NCI-H82 (cell line): ENCODE measurements at regions not wholly inside any gene's neighbourhood (a gene's known extent, or its start where the extent isn't known, plus 50 kb on each side); places are given as distances from the start of the nearest gene placed in this dataset.

Source experiments
- DNase-seq: peaks from one replicate; lab custom pipeline; 2025; lab: John Stamatoyannopoulos, UW

GRCh38 chr11:19661827-19662226 is 50.8 kb upstream of the NAV2 start:
- no peak for DNase-seq

GRCh38 chr11:19660076-19660475 is 52.6 kb upstream of the NAV2 start:
- DNase-seq, result no peak

- no peak for DNase-seq
Measured at GRCh38 chr11:19659529-19659928, 53.1 kb upstream of the NAV2 start.

- DNase-seq, result peak; percentile 57
Measured at GRCh38 chr11:19658344-19658743, 54.3 kb upstream of the NAV2 start.

GRCh38 chr11:19656140-19656541 is 56.5 kb upstream of the NAV2 start:
- DNase-seq, result no peak

- DNase-seq, result peak; percentile 1
Measured at GRCh38 chr11:19652623-19653375, 59.8 kb upstream of the NAV2 start.

- peak; percentile 77 for DNase-seq
Measured at GRCh38 chr11:19651653-19652052, 61.0 kb upstream of the NAV2 start.

GRCh38 chr11:19651028-19651427 is 61.6 kb upstream of the NAV2 start:
- DNase-seq, result peak; percentile 25

GRCh38 chr11:19650467-19650866 is 62.2 kb upstream of the NAV2 start:
- DNase-seq, result no peak

- DNase-seq, result no peak
Measured at GRCh38 chr11:19649751-19650150, 62.9 kb upstream of the NAV2 start.

GRCh38 chr11:19648321-19648720 is 64.3 kb upstream of the NAV2 start:
- DNase-seq, result no peak

- DNase-seq, result no peak
Measured at GRCh38 chr11:19647816-19648215, 64.8 kb upstream of the NAV2 start.

GRCh38 chr11:19646921-19647320 is 65.7 kb upstream of the NAV2 start:
- no peak for DNase-seq

- no peak for DNase-seq
Measured at GRCh38 chr11:19646308-19646707, 66.3 kb upstream of the NAV2 start.

GRCh38 chr11:19644316-19644715 is 68.3 kb upstream of the NAV2 start:
- DNase-seq, result no peak

GRCh38 chr11:19642185-19643158 is 70.2 kb upstream of the NAV2 start:
- DNase-seq, result peak; percentile 12

- no peak for DNase-seq
Measured at GRCh38 chr11:19639603-19640105, 73.0 kb upstream of the NAV2 start.

- DNase-seq, result no peak
Measured at GRCh38 chr11:19635332-19635731, 77.3 kb upstream of the NAV2 start.

GRCh38 chr11:19633276-19633675 is 79.4 kb upstream of the NAV2 start:
- DNase-seq, result no peak

- DNase-seq, result no peak
Measured at GRCh38 chr11:19632499-19632834, 80.2 kb upstream of the NAV2 start.

GRCh38 chr11:19631712-19632498 is 80.7 kb upstream of the NAV2 start:
- no peak for DNase-seq

GRCh38 chr11:19628018-19628417 is 84.6 kb upstream of the NAV2 start:
- no peak for DNase-seq
